ENCODE measurements at regions not wholly inside any gene's neighbourhood (a gene's known extent, or its start where the extent isn't known, plus 50 kb on each side); places are given as distances from the start of the nearest gene placed in this dataset.

- Histone ChIP-seq H3K36me3 (ENCODE audit: insufficient read depth, low read length) (no peaks in the 10 kb centered on the region), H3K4me1 (ENCODE audit: insufficient read depth, low read length) (no peaks in the 10 kb centered on the region), H3K27me3 (ENCODE audit: insufficient read depth, low read length, poor library complexity) (peaks cover 11% of the 10 kb centered on the region), H3K9me3 (ENCODE audit: insufficient read depth, low read length, severe bottlenecking) (no peaks in the 10 kb centered on the region), H3K4me3 (ENCODE audit: low read depth in 1 of 2, low read length in 2 of 2) (no peak overlapping the region), H2AFZ (ENCODE audit: low read depth, low read length) (no peak overlapping the region), H4K20me1 (ENCODE audit: insufficient read depth, low read length) (no peaks in the 10 kb centered on the region), H3K79me2 (ENCODE audit: insufficient read depth, low read length) (no peaks in the 10 kb centered on the region), H3K4me2 (ENCODE audit: insufficient read depth, low read length) (no peak overlapping the region), H3K9ac (ENCODE audit: low read depth, low read length) (no peak overlapping the region), H3K27ac (ENCODE audit: low read length) (no peak overlapping the region)
- DNase-seq: no peak
- TF ChIP-seq CTCF (IDR thresholded peaks at IDR 0.05; ENCODE audit: borderline replicate concordance, extremely low read depth, low read length, poor library complexity, severe bottlenecking) (no peak), EZH2 (IDR thresholded peaks at IDR 0.05; ENCODE audit: borderline replicate concordance, low read depth, low read length, severe bottlenecking) (no peak)
- ATAC-seq (ENCODE audit: insufficient read depth, low read depth): no peak
Measured at GRCh38 chr11:10990160-10990559, 132.3 kb upstream of the ZBED5 start.

DNA sequence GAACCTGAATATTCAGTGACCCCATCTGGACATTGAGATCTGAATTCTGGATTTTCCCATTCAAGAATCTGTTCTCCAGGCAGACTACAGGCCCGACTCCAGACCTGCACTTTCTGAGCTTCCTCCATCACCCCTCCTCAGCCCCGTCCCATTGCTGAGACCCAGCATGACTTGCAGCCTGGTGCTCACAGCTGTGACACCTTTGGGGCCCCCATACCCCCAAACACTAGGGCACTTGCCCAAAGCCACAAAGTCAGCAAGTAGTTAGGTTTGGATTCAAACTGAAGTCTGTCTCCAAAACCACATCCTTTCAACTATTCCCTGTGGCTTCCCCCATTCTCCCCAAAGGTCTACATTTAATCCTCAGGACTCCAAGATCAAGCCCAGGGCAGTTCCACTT lies 128.2 kb upstream of the ZBED5 start:
- no peak overlapping the region for H3K4me2 ChIP-seq (ENCODE audit: insufficient read depth, low read length)
- peak; percentile 47; the same call in 2 of the 3 replicates for ATAC-seq (ENCODE audit: insufficient read depth, low read depth)
- no peak overlapping the region for H3K9ac ChIP-seq (ENCODE audit: low read depth, low read length)
- H3K9me3 ChIP-seq (ENCODE audit: insufficient read depth, low read length, severe bottlenecking): no peaks in the 10 kb centered on the region
- no peak overlapping the region for H2AFZ ChIP-seq (ENCODE audit: low read depth, low read length)
- peaks cover 11% of the 10 kb centered on the region for H3K27me3 ChIP-seq (ENCODE audit: insufficient read depth, low read length, poor library complexity)
- no peak for TF ChIP-seq EZH2 (IDR thresholded peaks at IDR 0.05; ENCODE audit: borderline replicate concordance, low read depth, low read length, severe bottlenecking)
- no peak for TF ChIP-seq CTCF (IDR thresholded peaks at IDR 0.05; ENCODE audit: borderline replicate concordance, extremely low read depth, low read length, poor library complexity, severe bottlenecking)
- H3K36me3 ChIP-seq (ENCODE audit: insufficient read depth, low read length): no peaks in the 10 kb centered on the region
- H3K79me2 ChIP-seq (ENCODE audit: insufficient read depth, low read length): no peaks in the 10 kb centered on the region
- no peak overlapping the region for H3K27ac ChIP-seq (ENCODE audit: low read length)
- no peaks in the 10 kb centered on the region for H4K20me1 ChIP-seq (ENCODE audit: insufficient read depth, low read length)
- no peaks in the 10 kb centered on the region for H3K4me1 ChIP-seq (ENCODE audit: insufficient read depth, low read length)
- H3K4me3 ChIP-seq (ENCODE audit: low read depth in 1 of 2, low read length in 2 of 2): no peak overlapping the region
- peak; percentile 11 for DNase-seq

GRCh38 chr11:10984742-10985141 lies 126.9 kb upstream of the ZBED5 start:
- H3K27me3 ChIP-seq (ENCODE audit: insufficient read depth, low read length, poor library complexity): peaks cover 11% of the 10 kb centered on the region
- H3K4me3 ChIP-seq (ENCODE audit: low read depth in 1 of 2, low read length in 2 of 2): no peak overlapping the region
- DNase-seq (no peak), ATAC-seq (ENCODE audit: insufficient read depth, low read depth) (no peak)
- no peaks in the 10 kb centered on the region for H3K36me3 ChIP-seq (ENCODE audit: insufficient read depth, low read length)
- no peak overlapping the region for H2AFZ ChIP-seq (ENCODE audit: low read depth, low read length)
- TF ChIP-seq CTCF (IDR thresholded peaks at IDR 0.05; ENCODE audit: borderline replicate concordance, extremely low read depth, low read length, poor library complexity, severe bottlenecking) (no peak), EZH2 (IDR thresholded peaks at IDR 0.05; ENCODE audit: borderline replicate concordance, low read depth, low read length, severe bottlenecking) (no peak)
- no peak overlapping the region for H3K4me2 ChIP-seq (ENCODE audit: insufficient read depth, low read length)
- H3K9ac ChIP-seq (ENCODE audit: low read depth, low read length): no peak overlapping the region
- no peaks in the 10 kb centered on the region for H3K9me3 ChIP-seq (ENCODE audit: insufficient read depth, low read length, severe bottlenecking)
- no peaks in the 10 kb centered on the region for H3K4me1 ChIP-seq (ENCODE audit: insufficient read depth, low read length)
- no peaks in the 10 kb centered on the region for H4K20me1 ChIP-seq (ENCODE audit: insufficient read depth, low read length)
- no peaks in the 10 kb centered on the region for H3K79me2 ChIP-seq (ENCODE audit: insufficient read depth, low read length)
- H3K27ac ChIP-seq (ENCODE audit: low read length): no peak overlapping the region

GRCh38 chr11:10984250-10984649 lies 126.4 kb upstream of the ZBED5 start:
- Histone ChIP-seq H3K4me2 (ENCODE audit: insufficient read depth, low read length) (no peak overlapping the region), H2AFZ (ENCODE audit: low read depth, low read length) (no peak overlapping the region), H3K9ac (ENCODE audit: low read depth, low read length) (no peak overlapping the region), H3K4me1 (ENCODE audit: insufficient read depth, low read length) (no peaks in the 10 kb centered on the region), H3K27me3 (ENCODE audit: insufficient read depth, low read length, poor library complexity) (peaks cover 11% of the 10 kb centered on the region), H3K27ac (ENCODE audit: low read length) (no peak overlapping the region), H3K79me2 (ENCODE audit: insufficient read depth, low read length) (no peaks in the 10 kb centered on the region), H3K4me3 (ENCODE audit: low read depth in 1 of 2, low read length in 2 of 2) (no peak overlapping the region), H3K9me3 (ENCODE audit: insufficient read depth, low read length, severe bottlenecking) (no peaks in the 10 kb centered on the region), H3K36me3 (ENCODE audit: insufficient read depth, low read length) (no peaks in the 10 kb centered on the region), H4K20me1 (ENCODE audit: insufficient read depth, low read length) (no peaks in the 10 kb centered on the region)
- TF ChIP-seq CTCF (IDR thresholded peaks at IDR 0.05; ENCODE audit: borderline replicate concordance, extremely low read depth, low read length, poor library complexity, severe bottlenecking) (no peak), EZH2 (IDR thresholded peaks at IDR 0.05; ENCODE audit: borderline replicate concordance, low read depth, low read length, severe bottlenecking) (no peak)
- ATAC-seq (ENCODE audit: insufficient read depth, low read depth): no peak
- no peak for DNase-seq

All from DND-41 (cell line).